ENCODE measurements at regions not wholly inside any gene's neighbourhood (a gene's known extent, or its start where the extent isn't known, plus 50 kb on each side); places are given as distances from the start of the nearest gene placed in this dataset.

GRCh38 chr2:12539776-12540562 lies 176.8 kb upstream of the TRIB2 start:
- ATAC-seq: no peak
- Mint-ChIP-seq H3K27me3 (no peaks in the 10 kb centered on the region), H3K27ac (no peak overlapping the region), H3K4me1 (peaks cover 19% of the 10 kb centered on the region), H3K9me3 (no peaks in the 10 kb centered on the region), H3K4me3 (no peak overlapping the region), H3K36me3 (no peaks in the 10 kb centered on the region)

- Mint-ChIP-seq H3K27me3 (no peaks in the 10 kb centered on the region), H3K36me3 (no peaks in the 10 kb centered on the region), H3K4me3 (no peak overlapping the region), H3K4me1 (peaks cover 31% of the 10 kb centered on the region), H3K27ac (peak overlapping the region; percentile 58), H3K9me3 (no peaks in the 10 kb centered on the region)
- no peak for ATAC-seq
Measured at GRCh38 chr2:12543076-12543977, 173.4 kb upstream of the TRIB2 start.

GRCh38 chr2:12543978-12544558 lies 172.7 kb upstream of the TRIB2 start:
- Mint-ChIP-seq H3K27ac (peak overlapping the region; percentile 58), H3K4me1 (peaks cover 31% of the 10 kb centered on the region), H3K4me3 (no peak overlapping the region)

DNA sequence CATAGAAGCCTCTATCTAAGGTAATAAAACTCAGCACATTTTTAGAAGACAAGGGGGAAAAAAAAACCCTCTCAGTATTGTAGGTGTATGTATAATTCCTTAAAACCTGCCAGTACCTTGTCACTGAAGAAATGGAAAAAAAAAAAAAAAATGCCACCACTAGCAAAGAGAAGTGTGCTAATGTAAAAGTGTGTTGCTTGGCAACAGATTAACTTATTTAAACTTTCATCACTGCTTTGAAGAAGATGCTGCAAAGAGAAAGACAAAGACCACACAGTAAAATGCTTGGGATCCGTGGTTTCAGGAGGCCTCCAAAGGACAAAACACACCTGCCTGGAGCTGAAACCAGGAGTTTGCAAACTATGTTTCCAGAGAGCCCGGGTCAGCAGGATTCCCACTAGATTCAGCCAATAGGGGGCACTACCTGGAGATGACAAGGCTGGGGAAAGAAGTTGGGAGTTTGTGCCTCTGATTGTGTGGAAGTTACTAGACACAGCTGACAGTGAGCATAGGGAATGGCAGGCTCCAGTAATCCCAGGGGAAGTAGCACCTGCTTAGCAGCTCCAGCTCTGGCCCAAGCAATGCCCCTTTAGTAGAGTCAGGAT lies 169.1 kb upstream of the TRIB2 start:
- H3K27me3 Mint-ChIP-seq: no peaks in the 10 kb centered on the region
- H3K36me3 Mint-ChIP-seq: no peaks in the 10 kb centered on the region
- H3K4me3 Mint-ChIP-seq: no peak overlapping the region
- H3K4me1 Mint-ChIP-seq: peaks cover 40% of the 10 kb centered on the region
- peaks cover 2% of the 10 kb centered on the region for H3K9me3 Mint-ChIP-seq
- H3K27ac Mint-ChIP-seq: no peak overlapping the region
- ATAC-seq: no peak

More at GRCh38 chr2:12543978-12544558, 172.7 kb upstream of the TRIB2 start:
- peak; percentile 67 for ATAC-seq
- no peaks in the 10 kb centered on the region for H3K36me3 Mint-ChIP-seq
- no peaks in the 10 kb centered on the region for H3K27me3 Mint-ChIP-seq
- no peaks in the 10 kb centered on the region for H3K9me3 Mint-ChIP-seq

DNA sequence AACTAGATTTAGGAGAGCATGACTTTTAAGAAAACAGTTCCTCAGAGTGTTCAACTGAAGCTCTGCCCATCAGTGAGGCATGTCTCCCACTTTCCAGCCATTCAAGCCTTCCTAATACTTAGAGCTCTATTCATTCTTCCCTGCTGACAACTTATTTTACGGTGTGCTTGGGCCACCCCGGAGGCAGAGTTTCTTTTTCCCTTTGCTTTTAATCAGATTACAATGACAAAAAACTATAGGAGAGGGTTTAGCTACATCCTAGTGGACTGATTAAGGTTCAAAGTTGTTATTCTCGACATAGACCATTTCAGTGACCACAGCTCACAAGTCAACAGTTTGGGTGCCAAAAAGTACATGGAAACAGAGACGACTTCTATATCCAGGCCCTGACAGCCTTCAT lies 167.8 kb upstream of the TRIB2 start:
- Mint-ChIP-seq H3K36me3 (no peaks in the 10 kb centered on the region), H3K4me1 (peaks cover 33% of the 10 kb centered on the region)

GRCh38 chr2:12549641-12550040 lies 167.1 kb upstream of the TRIB2 start:
- H3K9me3 Mint-ChIP-seq: peaks cover 2% of the 10 kb centered on the region
- H3K27ac Mint-ChIP-seq: no peak overlapping the region
- no peaks in the 10 kb centered on the region for H3K27me3 Mint-ChIP-seq
- no peak overlapping the region for H3K4me3 Mint-ChIP-seq
- H3K4me1 Mint-ChIP-seq: peaks cover 37% of the 10 kb centered on the region
- no peaks in the 10 kb centered on the region for H3K36me3 Mint-ChIP-seq
- ATAC-seq: no peak

More for the DNA sequence above, 167.8 kb upstream of the TRIB2 start:
- Mint-ChIP-seq H3K4me3 (no peak overlapping the region), H3K27me3 (no peaks in the 10 kb centered on the region), H3K27ac (no peak overlapping the region), H3K9me3 (peaks cover 2% of the 10 kb centered on the region)
- ATAC-seq: no peak

- Mint-ChIP-seq H3K4me3 (peak overlapping the region; percentile 76), H3K9me3 (peaks cover 2% of the 10 kb centered on the region), H3K27ac (peak overlapping the region; percentile 81), H3K36me3 (no peaks in the 10 kb centered on the region), H3K27me3 (no peaks in the 10 kb centered on the region), H3K4me1 (peaks cover 51% of the 10 kb centered on the region)
- ATAC-seq: no peak
Measured at GRCh38 chr2:12552092-12552491, 164.6 kb upstream of the TRIB2 start.

DNA sequence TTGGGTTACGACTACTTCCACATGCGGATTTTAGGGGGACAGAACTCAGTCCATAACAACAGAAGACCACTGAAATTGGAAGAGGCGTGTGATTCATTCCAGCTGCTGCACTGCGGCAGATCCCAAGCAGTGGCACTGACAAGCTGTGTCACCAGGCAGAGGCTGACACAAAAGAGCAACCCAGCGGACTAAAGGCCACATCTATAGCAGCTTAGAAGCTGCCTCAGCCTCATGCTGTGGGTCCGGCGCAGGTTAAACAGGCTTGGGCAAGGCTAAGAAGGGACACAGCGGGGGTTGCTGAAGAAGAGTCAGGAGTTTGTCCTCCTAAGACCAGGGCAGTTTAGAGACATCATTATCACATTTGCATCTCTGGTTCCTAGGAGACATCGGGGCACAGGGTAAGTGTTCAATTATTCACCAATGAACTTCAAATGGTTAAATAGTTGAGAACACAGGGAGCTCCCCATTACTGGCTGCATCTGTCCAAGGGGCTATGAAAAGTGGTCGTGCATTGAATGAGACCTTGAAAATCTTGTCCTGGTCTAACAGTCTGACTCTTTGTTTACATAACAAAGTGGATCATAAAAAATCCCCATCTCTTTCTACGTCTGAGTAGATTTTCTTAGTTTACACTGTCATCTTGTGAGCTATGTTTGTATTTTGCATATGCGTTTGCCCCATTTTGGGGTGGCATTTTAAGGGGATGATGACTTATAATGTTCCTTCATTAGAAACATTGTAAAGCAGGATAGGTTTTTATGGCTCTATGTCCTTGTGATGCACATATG lies 162.3 kb upstream of the TRIB2 start:
- Mint-ChIP-seq H3K27ac (peak overlapping the region; percentile 64), H3K4me3 (no peak overlapping the region), H3K36me3 (no peaks in the 10 kb centered on the region), H3K4me1 (peaks cover 46% of the 10 kb centered on the region), H3K27me3 (no peaks in the 10 kb centered on the region), H3K9me3 (peaks cover 2% of the 10 kb centered on the region)
- ATAC-seq: peak; percentile 25

DNA sequence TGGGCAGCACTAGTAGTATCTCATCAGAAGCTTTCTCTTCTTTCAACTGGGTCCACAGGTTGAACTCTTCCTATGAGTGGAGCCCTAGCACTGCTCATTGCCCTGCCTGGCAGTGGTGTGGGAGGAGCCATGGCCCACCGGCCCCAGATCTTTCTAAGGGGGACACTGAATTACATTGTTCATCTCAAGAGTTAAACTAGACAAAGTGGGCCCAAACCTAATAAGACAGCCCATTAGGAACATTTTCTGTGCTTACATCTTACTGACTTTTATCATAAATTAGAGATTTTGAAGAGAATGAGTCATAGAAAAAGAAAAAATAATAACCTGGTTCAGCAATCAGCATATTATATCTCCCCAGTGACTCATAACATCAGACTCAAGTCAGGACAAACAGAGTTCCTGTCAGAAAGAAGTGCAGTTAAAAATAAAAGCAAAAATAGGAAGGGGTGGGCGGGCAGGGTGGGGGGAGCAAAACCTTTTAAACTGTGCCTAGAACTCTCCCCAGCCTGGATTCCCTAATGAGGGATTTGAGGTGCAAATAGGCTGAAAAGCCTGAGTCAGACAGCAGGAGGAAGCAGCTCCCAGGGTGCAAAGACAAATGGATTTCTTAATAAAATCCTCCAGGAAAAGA lies 161.6 kb upstream of the TRIB2 start:
- Mint-ChIP-seq H3K27me3 (no peaks in the 10 kb centered on the region), H3K4me1 (peaks cover 46% of the 10 kb centered on the region), H3K27ac (peak overlapping the region; percentile 64), H3K4me3 (no peak overlapping the region), H3K36me3 (no peaks in the 10 kb centered on the region), H3K9me3 (peaks cover 2% of the 10 kb centered on the region)
- ATAC-seq: peak; percentile 70

- no peak overlapping the region for H3K4me3 Mint-ChIP-seq
- ATAC-seq: peak; percentile 76
- H3K27ac Mint-ChIP-seq: peak overlapping the region; percentile 6
- H3K4me1 Mint-ChIP-seq: peaks cover 54% of the 10 kb centered on the region
- H3K9me3 Mint-ChIP-seq: no peaks in the 10 kb centered on the region
- H3K27me3 Mint-ChIP-seq: no peaks in the 10 kb centered on the region
- no peaks in the 10 kb centered on the region for H3K36me3 Mint-ChIP-seq
Measured at GRCh38 chr2:12556762-12557161, 160.0 kb upstream of the TRIB2 start.

- H3K4me3 Mint-ChIP-seq: no peak overlapping the region
- no peak for ATAC-seq
- no peak overlapping the region for H3K27ac Mint-ChIP-seq
- H3K27me3 Mint-ChIP-seq: peaks cover 7% of the 10 kb centered on the region
- no peaks in the 10 kb centered on the region for H3K9me3 Mint-ChIP-seq
- H3K4me1 Mint-ChIP-seq: peaks cover 53% of the 10 kb centered on the region
- H3K36me3 Mint-ChIP-seq: no peaks in the 10 kb centered on the region
Measured at GRCh38 chr2:12557688-12558087, 159.0 kb upstream of the TRIB2 start.

GRCh38 chr2:12558519-12558918 lies 158.2 kb upstream of the TRIB2 start:
- Mint-ChIP-seq H3K27ac (no peak overlapping the region), H3K9me3 (no peaks in the 10 kb centered on the region)

GRCh38 chr2:12560618-12561017 lies 156.1 kb upstream of the TRIB2 start:
- Mint-ChIP-seq H3K36me3 (no peaks in the 10 kb centered on the region), H3K4me3 (no peak overlapping the region), H3K27me3 (peaks cover 12% of the 10 kb centered on the region), H3K9me3 (no peaks in the 10 kb centered on the region), H3K4me1 (peaks cover 40% of the 10 kb centered on the region), H3K27ac (peak overlapping the region; percentile 16)
- peak; percentile 41 for ATAC-seq

More at GRCh38 chr2:12558519-12558918, 158.2 kb upstream of the TRIB2 start:
- Mint-ChIP-seq H3K4me1 (peaks cover 53% of the 10 kb centered on the region), H3K27me3 (peaks cover 9% of the 10 kb centered on the region), H3K36me3 (no peaks in the 10 kb centered on the region), H3K4me3 (no peak overlapping the region)
- ATAC-seq: no peak

GRCh38 chr2:12567411-12567810 lies 149.3 kb upstream of the TRIB2 start:
- Mint-ChIP-seq H3K27me3 (peaks cover 31% of the 10 kb centered on the region), H3K36me3 (no peaks in the 10 kb centered on the region), H3K4me1 (peaks cover 11% of the 10 kb centered on the region), H3K9me3 (no peaks in the 10 kb centered on the region), H3K4me3 (no peak overlapping the region), H3K27ac (no peak overlapping the region)
- ATAC-seq: no peak
